ENCODE measurements at regions not wholly inside any gene's neighbourhood (a gene's known extent, or its start where the extent isn't known, plus 50 kb on each side); places are given as distances from the start of the nearest gene placed in this dataset.
"Not testable (repeated sequence)": the region's sequence is repeated elsewhere in the genome, so short reads cannot be mapped to it uniquely, and the experiment has no call there.

DNA sequence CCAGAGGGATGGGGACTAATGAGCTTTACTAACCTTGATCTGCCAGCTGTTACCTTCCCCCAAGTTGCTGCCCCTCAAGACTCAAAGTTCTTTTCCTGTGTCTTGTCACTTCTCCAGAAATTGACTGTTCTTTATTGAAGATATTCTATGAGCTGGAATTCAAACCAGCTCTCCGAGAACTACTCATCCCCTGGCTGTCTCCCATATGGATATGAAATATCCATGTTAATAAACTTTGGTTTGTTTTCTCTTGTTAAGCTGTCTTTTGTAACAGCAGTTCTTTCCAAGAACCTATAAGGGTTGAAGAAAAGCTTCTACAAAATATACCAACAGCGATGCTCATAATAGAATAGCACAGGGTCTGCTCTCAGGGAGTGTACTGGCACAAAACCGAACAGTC, 77.0 kb downstream of the CAMK2N1 start:
- Histone ChIP-seq H2AFZ (ENCODE audit: low read depth, low read length) (no peak overlapping the region), H3K79me2 (replicated peaks; ENCODE audit: insufficient read depth, low read length) (no peaks in the 10 kb centered on the region), H3K27me3 (ENCODE audit: insufficient read depth, low read depth, low read length) (no peaks in the 10 kb centered on the region), H3K27ac (ENCODE audit: low read length) (no peak overlapping the region), H3K9ac (ENCODE audit: low read length) (no peak overlapping the region), H3K4me2 (ENCODE audit: low read length) (no peak overlapping the region), H3K4me3 (ENCODE audit: low read length) (no peak overlapping the region), H3K36me3 (ENCODE audit: insufficient read depth, low read length) (no peaks in the 10 kb centered on the region), H3F3A (ENCODE audit: insufficient read depth, low read length, poor library complexity, severe bottlenecking) (no peaks in the 10 kb centered on the region), H3K9me2 (ENCODE audit: insufficient read depth, low read length) (no peaks in the 10 kb centered on the region), H4K20me1 (ENCODE audit: insufficient read depth) (no peaks in the 10 kb centered on the region), H3K9me3 (ENCODE audit: low read length) (no peaks in the 10 kb centered on the region)
- TF ChIP-seq SMC3 (conservative IDR thresholded peaks at IDR 0.05; ENCODE audit: poor library complexity) (no peak), MXI1 (conservative IDR thresholded peaks at IDR 0.05; ENCODE audit: poor library complexity, severe bottlenecking) (no peak), TAF1 (IDR thresholded peaks at IDR 0.05; ENCODE audit: low read depth) (no peak), POLR2AphosphoS5 (IDR thresholded peaks at IDR 0.05) (no peak), EP300 (conservative IDR thresholded peaks at IDR 0.05; ENCODE audit: poor library complexity, severe bottlenecking) (no peak), RAD21 (conservative IDR thresholded peaks at IDR 0.05) (no peak), EZH2 (IDR thresholded peaks at IDR 0.05; ENCODE audit: borderline replicate concordance, insufficient read depth, low read length, poor library complexity, severe bottlenecking) (no peak)
- TF ChIP-seq, protein P1, sequence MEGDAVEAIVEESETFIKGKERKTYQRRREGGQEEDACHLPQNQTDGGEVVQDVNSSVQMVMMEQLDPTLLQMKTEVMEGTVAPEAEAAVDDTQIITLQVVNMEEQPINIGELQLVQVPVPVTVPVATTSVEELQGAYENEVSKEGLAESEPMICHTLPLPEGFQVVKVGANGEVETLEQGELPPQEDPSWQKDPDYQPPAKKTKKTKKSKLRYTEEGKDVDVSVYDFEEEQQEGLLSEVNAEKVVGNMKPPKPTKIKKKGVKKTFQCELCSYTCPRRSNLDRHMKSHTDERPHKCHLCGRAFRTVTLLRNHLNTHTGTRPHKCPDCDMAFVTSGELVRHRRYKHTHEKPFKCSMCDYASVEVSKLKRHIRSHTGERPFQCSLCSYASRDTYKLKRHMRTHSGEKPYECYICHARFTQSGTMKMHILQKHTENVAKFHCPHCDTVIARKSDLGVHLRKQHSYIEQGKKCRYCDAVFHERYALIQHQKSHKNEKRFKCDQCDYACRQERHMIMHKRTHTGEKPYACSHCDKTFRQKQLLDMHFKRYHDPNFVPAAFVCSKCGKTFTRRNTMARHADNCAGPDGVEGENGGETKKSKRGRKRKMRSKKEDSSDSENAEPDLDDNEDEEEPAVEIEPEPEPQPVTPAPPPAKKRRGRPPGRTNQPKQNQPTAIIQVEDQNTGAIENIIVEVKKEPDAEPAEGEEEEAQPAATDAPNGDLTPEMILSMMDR (IDR thresholded peaks at IDR 0.05; ENCODE audit: poor library complexity, severe bottlenecking), result no peak
- TF ChIP-seq, protein P2, sequence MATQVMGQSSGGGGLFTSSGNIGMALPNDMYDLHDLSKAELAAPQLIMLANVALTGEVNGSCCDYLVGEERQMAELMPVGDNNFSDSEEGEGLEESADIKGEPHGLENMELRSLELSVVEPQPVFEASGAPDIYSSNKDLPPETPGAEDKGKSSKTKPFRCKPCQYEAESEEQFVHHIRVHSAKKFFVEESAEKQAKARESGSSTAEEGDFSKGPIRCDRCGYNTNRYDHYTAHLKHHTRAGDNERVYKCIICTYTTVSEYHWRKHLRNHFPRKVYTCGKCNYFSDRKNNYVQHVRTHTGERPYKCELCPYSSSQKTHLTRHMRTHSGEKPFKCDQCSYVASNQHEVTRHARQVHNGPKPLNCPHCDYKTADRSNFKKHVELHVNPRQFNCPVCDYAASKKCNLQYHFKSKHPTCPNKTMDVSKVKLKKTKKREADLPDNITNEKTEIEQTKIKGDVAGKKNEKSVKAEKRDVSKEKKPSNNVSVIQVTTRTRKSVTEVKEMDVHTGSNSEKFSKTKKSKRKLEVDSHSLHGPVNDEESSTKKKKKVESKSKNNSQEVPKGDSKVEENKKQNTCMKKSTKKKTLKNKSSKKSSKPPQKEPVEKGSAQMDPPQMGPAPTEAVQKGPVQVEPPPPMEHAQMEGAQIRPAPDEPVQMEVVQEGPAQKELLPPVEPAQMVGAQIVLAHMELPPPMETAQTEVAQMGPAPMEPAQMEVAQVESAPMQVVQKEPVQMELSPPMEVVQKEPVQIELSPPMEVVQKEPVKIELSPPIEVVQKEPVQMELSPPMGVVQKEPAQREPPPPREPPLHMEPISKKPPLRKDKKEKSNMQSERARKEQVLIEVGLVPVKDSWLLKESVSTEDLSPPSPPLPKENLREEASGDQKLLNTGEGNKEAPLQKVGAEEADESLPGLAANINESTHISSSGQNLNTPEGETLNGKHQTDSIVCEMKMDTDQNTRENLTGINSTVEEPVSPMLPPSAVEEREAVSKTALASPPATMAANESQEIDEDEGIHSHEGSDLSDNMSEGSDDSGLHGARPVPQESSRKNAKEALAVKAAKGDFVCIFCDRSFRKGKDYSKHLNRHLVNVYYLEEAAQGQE (IDR thresholded peaks at IDR 0.05; ENCODE audit: borderline replicate concordance), result no peak

GRCh38 chr1:20408133-20408650, 77.8 kb downstream of the CAMK2N1 start:
- H3K36me3 ChIP-seq (ENCODE audit: insufficient read depth, low read length); H3K4me2 ChIP-seq (ENCODE audit: low read length); H3F3A ChIP-seq (ENCODE audit: insufficient read depth, low read length, poor library complexity, severe bottlenecking); H3K27me3 ChIP-seq (ENCODE audit: insufficient read depth, low read depth, low read length); H3K79me2 ChIP-seq (replicated peaks; ENCODE audit: insufficient read depth, low read length); H3K9me3 ChIP-seq (ENCODE audit: low read length); H2AFZ ChIP-seq (ENCODE audit: low read depth, low read length); H3K27ac ChIP-seq (ENCODE audit: low read length); H3K9me2 ChIP-seq (ENCODE audit: insufficient read depth, low read length); H4K20me1 ChIP-seq (ENCODE audit: insufficient read depth); H3K4me3 ChIP-seq (ENCODE audit: low read length); H3K9ac ChIP-seq (ENCODE audit: low read length): not testable (repeated sequence)
